GM12878 (cell line): ENCODE measurements at regions not wholly inside any gene's neighbourhood (a gene's known extent, or its start where the extent isn't known, plus 50 kb on each side); places are given as distances from the start of the nearest gene placed in this dataset.

Source experiments
- CTCF ChIP-seq, 3 experiments: IDR thresholded peaks in 2 of 3; conservative IDR thresholded peaks in 1 of 3; 2 replicates each; pipeline ENCODE4 v1.5.1; 2011; ENCODE audit warnings: low read depth in 3 of 3, low read length in 3 of 3, mild to moderate bottlenecking in 3 of 3, control low read depth in 2 of 3, moderate library complexity in 2 of 3, inconsistent platforms in 1 of 3, mixed read lengths in 1 of 3; ENCODE audit not compliant: control insufficient read depth in 2 of 3, insufficient read depth in 1 of 3; ENCODE audit errors: extremely low read depth in 1 of 3
- EP300 ChIP-seq, 2 experiments: fragments of 150-350 bp in 1 of 2; IDR thresholded peaks; 2 replicates each; pipeline ENCODE4 v1.6.1; 2011 to 2012; ENCODE audit warnings: low read depth in 2 of 2, low read length in 2 of 2, borderline replicate concordance in 1 of 2, improper control_type of control experiment in 1 of 2, inconsistent platforms in 1 of 2; ENCODE audit not compliant: control insufficient read depth in 1 of 2
- ETV6 ChIP-seq, 2 experiments: fragments of 450-650 bp in 1 of 2; IDR thresholded peaks in 1 of 2; conservative IDR thresholded peaks in 1 of 2; 2 replicates each; pipeline ENCODE4 v1.6.1; 2014; ENCODE audit warnings: antibody characterized with exemption in 1 of 2, borderline replicate concordance in 1 of 2, low read depth in 1 of 2, mild to moderate bottlenecking in 1 of 2, moderate library complexity in 1 of 2
- GABPA ChIP-seq: IDR thresholded peaks from 2 replicates; pipeline ENCODE4 v1.6.1; 2014; ENCODE audit warnings: antibody characterized with exemption, low read depth, mild to moderate bottlenecking, inconsistent platforms
- MLLT1 ChIP-seq: fragments of 450-650 bp; IDR thresholded peaks from 2 replicates; pipeline ENCODE4 v1.6.1; 2016; ENCODE audit warnings: mild to moderate bottlenecking
- ZNF207 ChIP-seq: fragments of 450-650 bp; IDR thresholded peaks from 2 replicates; pipeline ENCODE4 v1.6.1; 2014; ENCODE audit warnings: antibody characterized with exemption, mild to moderate bottlenecking, borderline replicate concordance

- TF ChIP-seq CTCF (IDR thresholded peaks at IDR 0.05 in 2 of 3, conservative IDR thresholded peaks at IDR 0.05 in 1 of 3; ENCODE audit: control insufficient read depth in 2 of 3, extremely low read depth in 1 of 3, insufficient read depth in 1 of 3, low read depth in 3 of 3, low read length in 3 of 3) (no peak), GABPA (no peak), EP300 (IDR thresholded peaks at IDR 0.05; ENCODE audit: borderline replicate concordance in 1 of 2, control insufficient read depth in 1 of 2, low read depth in 2 of 2, low read length in 2 of 2) (no peak), MLLT1 (no peak), ETV6 (conservative IDR thresholded peaks at IDR 0.05 in 1 of 2, IDR thresholded peaks at IDR 0.05 in 1 of 2; ENCODE audit: borderline replicate concordance in 1 of 2, low read depth in 1 of 2) (no peak), ZNF207 (no peak)
Observed at GRCh38 chr4:1472148-1472797, 66.0 kb upstream of the NKX1-1 start.
